SU-DHL-6 (cell line): ENCODE measurements at regions not wholly inside any gene's neighbourhood (a gene's known extent, or its start where the extent isn't known, plus 50 kb on each side); places are given as distances from the start of the nearest gene placed in this dataset.

Experiments used
- H2AFZ ChIP-seq: fragments of 200-600 bp; sonication (generic); 2 replicates; pipeline ENCODE4 v1.6.1; 2014; ENCODE audit warnings: low read depth, mild to moderate bottlenecking, moderate library complexity, mixed read lengths, antibody characterized with exemption, low read length; ENCODE audit not compliant: severe bottlenecking
- H3F3A ChIP-seq: fragments of 200-600 bp; shearing (Covaris generic); 2 replicates; pipeline ENCODE4 v1.6.0; 2016; ENCODE audit warnings: antibody characterized with exemption, mild to moderate bottlenecking; ENCODE audit not compliant: insufficient read depth
- H3K27ac ChIP-seq: fragments of 200-600 bp; sonication (generic); 2 replicates; pipeline ENCODE4 v1.5.1; 2016; ENCODE audit warnings: low read depth, mild to moderate bottlenecking, low read length, moderate library complexity, mixed read lengths
- H3K27me3 ChIP-seq: fragments of 200-600 bp; sonication (generic), shearing (Covaris generic); 2 replicates; pipeline ENCODE4 v1.6.0; 2014; ENCODE audit warnings: mild to moderate bottlenecking, low read length
- H3K36me3 ChIP-seq: fragments of 200-600 bp; sonication (generic); 2 replicates; pipeline ENCODE4 v1.6.1; 2014; ENCODE audit warnings: mild to moderate bottlenecking, low read length, mixed read lengths
- H3K4me2 ChIP-seq: fragments of 300-600, 200-600 bp; shearing (Covaris generic), sonication (generic); 2 replicates; pipeline ENCODE4 v1.6.0; 2014; ENCODE audit warnings: low read length, low read depth, mild to moderate bottlenecking; ENCODE audit not compliant: poor library complexity, severe bottlenecking
- H3K4me3 ChIP-seq: fragments of 200-600 bp; sonication (generic); 2 replicates; pipeline ENCODE4 v1.5.1; 2014; ENCODE audit warnings: antibody characterized with exemption, low read length, mild to moderate bottlenecking, mixed read lengths; ENCODE audit not compliant: insufficient read depth, poor library complexity, severe bottlenecking
- H3K79me2 ChIP-seq: fragments of 200-600 bp; sonication (generic); 2 replicates; pipeline ENCODE4 v1.6.1; 2014; ENCODE audit warnings: mild to moderate bottlenecking, low read length, moderate library complexity; ENCODE audit not compliant: insufficient read depth
- H3K9ac ChIP-seq: fragments of 200-600 bp; sonication (generic); 2 replicates; pipeline ENCODE4 v1.7.0; 2014; ENCODE audit warnings: mild to moderate bottlenecking, low read length
- H3K9me2 ChIP-seq: fragments of 200-600 bp; sonication (generic); replicated peaks from 2 replicates; pipeline ENCODE4 v1.6.1; 2014; ENCODE audit warnings: low read length; ENCODE audit not compliant: insufficient read depth
- H3K9me3 ChIP-seq: fragments of 200-600 bp; sonication (generic); 2 replicates; pipeline ENCODE4 v1.6.1; 2014; ENCODE audit warnings: low read length, mixed read lengths; ENCODE audit not compliant: insufficient read depth
- H4K20me1 ChIP-seq: fragments of 200-600 bp; sonication (generic); 2 replicates; pipeline ENCODE4 v1.6.1; 2014; ENCODE audit warnings: low read depth, mild to moderate bottlenecking, antibody characterized with exemption, low read length, moderate library complexity, mixed read lengths
- CTCF ChIP-seq: fragments of 200-600 bp; sonication (generic); IDR thresholded peaks from one replicate; pipeline ENCODE4 v1.5.1; 2017; ENCODE audit warnings: antibody characterized with exemption, mild to moderate bottlenecking, low read length, moderate library complexity; ENCODE audit not compliant: insufficient read depth, poor library complexity, severe bottlenecking
- EZH2phosphoT487 ChIP-seq: fragments of 200-600 bp; sonication (generic), shearing (Covaris generic); conservative IDR thresholded peaks from 2 replicates; pipeline ENCODE4 v1.6.1; 2018; ENCODE audit warnings: mild to moderate bottlenecking, antibody characterized with exemption, low read length, moderate library complexity, mixed read lengths

GRCh38 chr1:245074232-245074747, 80.5 kb upstream of the KIF26B start:
- no peak overlapping the region for H3K4me3 ChIP-seq
- no peak overlapping the region for H2AFZ ChIP-seq
- no peak for TF ChIP-seq EZH2phosphoT487
- no peak for TF ChIP-seq CTCF
- no peaks in the 10 kb centered on the region for H3F3A ChIP-seq
- no peaks in the 10 kb centered on the region for H3K9me3 ChIP-seq
- H3K4me2 ChIP-seq: no peak overlapping the region
- no peak overlapping the region for H3K27ac ChIP-seq
- H3K9ac ChIP-seq: no peak overlapping the region
- H3K36me3 ChIP-seq: no peaks in the 10 kb centered on the region
- no peaks in the 10 kb centered on the region for H3K27me3 ChIP-seq
- no peaks in the 10 kb centered on the region for H4K20me1 ChIP-seq
- no peaks in the 10 kb centered on the region for H3K79me2 ChIP-seq
- no peaks in the 10 kb centered on the region for H3K9me2 ChIP-seq

DNA sequence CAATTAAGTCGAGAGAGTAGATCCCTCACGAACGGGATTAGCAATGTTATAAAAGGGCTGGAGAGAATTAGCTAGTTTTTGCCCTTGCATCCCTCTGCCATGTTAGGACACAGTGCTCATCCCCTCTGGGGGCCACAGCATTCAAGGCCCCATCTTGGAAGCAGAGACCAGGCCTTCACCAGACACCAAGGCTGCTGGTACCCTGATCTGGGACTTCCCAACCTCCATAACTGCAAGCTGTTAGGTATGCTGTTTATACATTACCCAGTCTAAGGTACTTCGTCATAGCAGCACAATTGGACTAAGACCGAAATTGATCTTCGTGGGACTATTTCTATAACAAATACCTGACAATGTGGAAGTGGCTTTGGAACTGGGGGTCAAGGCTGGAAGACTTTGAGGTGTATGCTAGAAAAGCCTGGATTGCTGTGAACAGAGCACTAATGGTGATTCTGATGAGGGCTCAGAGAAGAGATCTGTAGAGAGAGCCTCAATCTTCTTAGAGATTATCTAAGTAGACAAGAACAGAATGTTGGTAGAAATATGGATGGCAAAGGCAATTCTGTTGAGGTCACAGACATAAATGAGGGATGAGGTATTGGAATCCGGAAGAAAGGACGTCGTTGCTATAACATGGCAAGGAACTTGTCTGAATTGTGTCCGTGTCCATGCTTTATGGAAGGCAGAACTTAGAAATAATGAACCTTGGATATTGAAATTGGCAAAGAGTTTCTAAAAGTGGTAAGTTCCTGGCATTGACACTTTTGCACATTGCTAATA, 83.8 kb upstream of the KIF26B start:
- no peaks in the 10 kb centered on the region for H3K36me3 ChIP-seq
- H3F3A ChIP-seq: no peaks in the 10 kb centered on the region
- H3K27ac ChIP-seq: no peak overlapping the region
- no peak for TF ChIP-seq CTCF
- TF ChIP-seq EZH2phosphoT487: no peak
- H2AFZ ChIP-seq: no peak overlapping the region
- no peak overlapping the region for H3K4me2 ChIP-seq
- H3K9me2 ChIP-seq: no peaks in the 10 kb centered on the region
- no peaks in the 10 kb centered on the region for H3K27me3 ChIP-seq
- H3K9me3 ChIP-seq: no peaks in the 10 kb centered on the region
- no peak overlapping the region for H3K4me3 ChIP-seq
- no peaks in the 10 kb centered on the region for H4K20me1 ChIP-seq
- H3K79me2 ChIP-seq: no peaks in the 10 kb centered on the region
- H3K9ac ChIP-seq: no peak overlapping the region

DNA sequence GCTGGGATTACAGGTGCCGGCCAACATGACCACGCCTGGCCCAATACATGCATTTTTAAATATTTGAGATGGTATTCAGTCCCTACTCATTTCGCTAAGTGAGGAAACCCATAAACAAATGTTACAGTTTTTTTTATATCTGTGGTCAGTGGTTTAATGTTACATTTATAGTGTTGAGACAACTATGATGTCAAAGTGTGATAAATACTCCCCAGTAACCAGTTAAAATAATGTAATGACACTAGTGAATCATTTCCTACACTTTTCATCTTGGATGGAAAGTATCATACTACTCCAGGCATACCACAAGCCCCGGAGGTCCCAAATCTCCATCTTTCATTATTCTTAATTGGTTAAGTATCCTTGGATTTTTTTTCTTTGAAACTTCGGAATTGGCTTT, 87.5 kb upstream of the KIF26B start:
- no peaks in the 10 kb centered on the region for H3K79me2 ChIP-seq
- H3K9me2 ChIP-seq: no peaks in the 10 kb centered on the region
- no peaks in the 10 kb centered on the region for H3F3A ChIP-seq
- H3K36me3 ChIP-seq: no peaks in the 10 kb centered on the region
- H2AFZ ChIP-seq: no peak overlapping the region
- H3K4me3 ChIP-seq: no peak overlapping the region
- H4K20me1 ChIP-seq: no peaks in the 10 kb centered on the region
- no peak overlapping the region for H3K27ac ChIP-seq
- no peaks in the 10 kb centered on the region for H3K27me3 ChIP-seq
- no peaks in the 10 kb centered on the region for H3K9me3 ChIP-seq
- TF ChIP-seq CTCF: no peak
- H3K9ac ChIP-seq: no peak overlapping the region
- H3K4me2 ChIP-seq: no peak overlapping the region
